ENCODE measurements at regions not wholly inside any gene's neighbourhood (a gene's known extent, or its start where the extent isn't known, plus 50 kb on each side); places are given as distances from the start of the nearest gene placed in this dataset.

- TF ChIP-seq CTCF (conservative IDR thresholded peaks at IDR 0.05 in 1 of 2, IDR thresholded peaks at IDR 0.05 in 1 of 2; ENCODE audit: extremely low read depth in 1 of 2, insufficient read depth in 1 of 2, low read depth in 1 of 2, low read length in 2 of 2) (no peak), EZH2 (IDR thresholded peaks at IDR 0.05; ENCODE audit: borderline replicate concordance, low read length) (no peak)
These were observed 104.6 kb upstream of the PRKG2 start for GRCh38 chr4:81319657-81320056.
